ENCODE measurements at regions not wholly inside any gene's neighbourhood (a gene's known extent, or its start where the extent isn't known, plus 50 kb on each side); places are given as distances from the start of the nearest gene placed in this dataset.

DNA sequence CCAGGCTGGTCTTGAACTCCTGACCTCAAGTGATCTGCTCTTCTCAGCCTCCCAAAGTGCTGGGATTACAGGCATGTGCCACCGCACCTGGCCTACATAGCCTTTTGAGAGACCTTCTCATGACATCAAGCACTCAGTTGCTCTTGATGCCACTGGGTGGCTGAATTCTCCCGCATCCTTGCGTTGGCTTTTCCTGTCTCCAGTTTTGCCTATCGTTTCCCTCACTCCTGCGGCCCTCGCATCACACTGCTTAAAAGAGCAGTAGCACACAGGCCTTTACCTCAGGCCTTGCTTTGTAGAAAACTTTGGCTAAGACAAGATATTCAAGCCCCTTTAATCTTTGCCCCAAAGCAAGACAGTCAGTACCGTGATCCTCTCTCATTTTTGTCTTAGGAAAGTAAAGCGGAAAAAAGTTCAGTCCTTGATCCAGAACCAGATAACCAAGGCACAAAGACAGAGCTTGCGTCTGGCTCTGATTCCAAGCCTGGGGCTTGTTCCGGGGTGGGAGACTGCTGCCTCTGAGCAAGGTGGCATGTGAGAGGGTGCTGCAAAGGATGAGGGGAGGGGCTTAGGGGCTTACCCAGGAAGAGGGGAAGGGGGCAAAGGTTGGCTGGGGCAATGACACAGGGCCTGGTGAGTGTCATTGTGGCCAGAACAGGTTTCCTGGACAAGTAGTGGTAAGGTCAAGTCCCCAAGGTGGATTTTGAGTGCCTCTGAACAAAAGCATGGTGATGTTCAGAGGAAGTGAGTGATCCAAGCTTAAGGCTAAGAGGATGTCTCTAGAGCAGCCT, 175.0 kb upstream of the TLE3 start:
- TF ChIP-seq EZH2phosphoT487 (IDR thresholded peaks at IDR 0.05; ENCODE audit: low read depth, severe bottlenecking, unreplicated experiment), result no peak
- TF ChIP-seq CTCF (IDR thresholded peaks at IDR 0.05; ENCODE audit: poor library complexity), result no peak

Measured in hepatocyte (in vitro differentiated cells).